ENCODE measurements at regions not wholly inside any gene's neighbourhood (a gene's known extent, or its start where the extent isn't known, plus 50 kb on each side); places are given as distances from the start of the nearest gene placed in this dataset.

- TF ChIP-seq POLR2A (IDR thresholded peaks at IDR 0.05), result no peak
- no peak for TF ChIP-seq CTCF (IDR thresholded peaks at IDR 0.05)
Measured at GRCh38 chr1:38524025-38524641, 335.4 kb downstream of the RRAGC start.
